ENCODE measurements at regions not wholly inside any gene's neighbourhood (a gene's known extent, or its start where the extent isn't known, plus 50 kb on each side); places are given as distances from the start of the nearest gene placed in this dataset.

GRCh38 chr2:155528034-155528433, 804.5 kb downstream of the NR4A2 start:
- WGBS, 2 donors (ENCODE audit: extremely low coverage in 2 of 2, insufficient read length in 2 of 2, insufficient replicate concordance in 1 of 2), result no CpG with 5 or more reads among the region's 1 CpG
- no peak overlapping the region for H3K4ac ChIP-seq (ENCODE audit: low read length)

GRCh38 chr2:155525199-155525598, 807.3 kb downstream of the NR4A2 start:
- DNase-seq (ENCODE audit: low spot score), result no peak
- Histone ChIP-seq H2BK15ac (ENCODE audit: low read length) (no peak overlapping the region), H2BK5ac (ENCODE audit: low read length) (no peak overlapping the region)

More at GRCh38 chr2:155528034-155528433, 804.5 kb downstream of the NR4A2 start:
- H3K14ac ChIP-seq (ENCODE audit: low read length), result no peak overlapping the region
- DNase-seq (ENCODE audit: low spot score), result no peak
- H3K9me3 ChIP-seq (replicated peaks in 1 of 2; ENCODE audit: control insufficient read depth in 2 of 2, insufficient read depth in 1 of 2, low read depth in 1 of 2, low read length in 2 of 2), result no peaks in the 10 kb centered on the region
- no peaks in the 10 kb centered on the region for H3K27me3 ChIP-seq (ENCODE audit: control insufficient read depth in 3 of 3, insufficient read depth in 3 of 3, low read depth in 1 of 3, low read length in 3 of 3)
- no peaks in the 10 kb centered on the region for H3K4me1 ChIP-seq (ENCODE audit: control insufficient read depth in 2 of 2, insufficient read depth in 1 of 2, low read depth in 1 of 2, low read length in 2 of 2)
- H3K4me2 ChIP-seq (ENCODE audit: insufficient read depth, low read length, poor library complexity, severe bottlenecking), result no peak overlapping the region
- H2BK15ac ChIP-seq (ENCODE audit: low read length), result no peak overlapping the region
- H2AFZ ChIP-seq (ENCODE audit: low read length), result no peak overlapping the region
- no peaks in the 10 kb centered on the region for H3K36me3 ChIP-seq (replicated peaks in 1 of 2; ENCODE audit: control insufficient read depth in 2 of 2, insufficient read depth in 2 of 2, low read length in 2 of 2)
- no peak overlapping the region for H2BK5ac ChIP-seq (ENCODE audit: low read length)
- H3K4me3 ChIP-seq (ENCODE audit: low read length in 2 of 2), result no peak overlapping the region
- no peak overlapping the region for H2AK5ac ChIP-seq (ENCODE audit: low read depth, low read length)
- H4K8ac ChIP-seq (ENCODE audit: low read depth, low read length), result no peak overlapping the region
- no peaks in the 10 kb centered on the region for H3K79me1 ChIP-seq (ENCODE audit: low read depth, low read length)
- no peak overlapping the region for H2BK120ac ChIP-seq (ENCODE audit: low read depth, low read length)
- H3K27ac ChIP-seq (replicated peaks; ENCODE audit: low read length), result no peak overlapping the region
- no peak overlapping the region for H2BK12ac ChIP-seq (ENCODE audit: low read length)
- H3K9ac ChIP-seq (ENCODE audit: low read depth, low read length, poor library complexity), result no peak overlapping the region
- H4K91ac ChIP-seq (ENCODE audit: low read depth, low read length, poor library complexity), result no peak overlapping the region
- H3K18ac ChIP-seq (ENCODE audit: low read length), result no peak overlapping the region
- H3K23ac ChIP-seq (ENCODE audit: low read depth, low read length, poor library complexity), result no peak overlapping the region

DNA sequence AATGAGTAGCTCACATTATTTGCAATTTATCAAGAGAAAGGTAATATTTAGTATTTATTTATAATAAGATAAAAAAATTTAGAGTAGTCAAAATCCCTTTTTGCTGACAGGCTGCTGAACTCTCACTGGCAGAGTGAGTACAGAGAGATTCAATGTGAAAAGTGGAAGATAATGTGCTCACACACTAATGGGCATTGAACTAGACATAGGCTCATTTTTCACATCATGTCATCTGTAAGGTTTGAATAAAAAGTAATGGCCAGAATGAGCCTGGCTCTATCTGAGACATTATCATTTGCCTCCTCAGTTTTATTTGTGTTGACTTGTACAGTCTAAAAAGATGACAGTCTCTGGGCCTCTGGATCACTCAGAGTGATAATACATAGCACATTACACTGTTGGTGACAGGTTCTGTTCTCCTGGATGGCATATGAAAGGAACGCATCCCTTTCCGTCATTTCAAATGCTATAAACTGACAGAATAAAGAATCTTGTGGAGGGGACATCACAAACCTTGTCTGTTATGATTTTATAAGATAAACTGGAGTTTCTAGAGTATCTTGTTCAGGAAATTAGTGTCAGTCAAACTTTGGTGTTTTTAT, 812.9 kb downstream of the NR4A2 start:
- no peaks in the 10 kb centered on the region for H3K4me1 ChIP-seq (ENCODE audit: control insufficient read depth in 2 of 2, insufficient read depth in 1 of 2, low read depth in 1 of 2, low read length in 2 of 2)
- no peak overlapping the region for H2BK5ac ChIP-seq (ENCODE audit: low read length)
- H4K91ac ChIP-seq (ENCODE audit: low read depth, low read length, poor library complexity), result no peak overlapping the region
- H3K27me3 ChIP-seq (ENCODE audit: control insufficient read depth in 3 of 3, insufficient read depth in 3 of 3, low read depth in 1 of 3, low read length in 3 of 3), result no peaks in the 10 kb centered on the region
- H3K23ac ChIP-seq (ENCODE audit: low read depth, low read length, poor library complexity), result no peak overlapping the region
- H2BK15ac ChIP-seq (ENCODE audit: low read length), result no peak overlapping the region
- H3K9ac ChIP-seq (ENCODE audit: low read depth, low read length, poor library complexity), result no peak overlapping the region
- H3K4me3 ChIP-seq (ENCODE audit: low read length in 2 of 2), result no peak overlapping the region
- DNase-seq (ENCODE audit: low spot score), result no peak
- H2AK5ac ChIP-seq (ENCODE audit: low read depth, low read length), result no peak overlapping the region
- no peak overlapping the region for H3K4ac ChIP-seq (ENCODE audit: low read length)
- no peaks in the 10 kb centered on the region for H3K9me3 ChIP-seq (replicated peaks in 1 of 2; ENCODE audit: control insufficient read depth in 2 of 2, insufficient read depth in 1 of 2, low read depth in 1 of 2, low read length in 2 of 2)
- no peak overlapping the region for H2BK12ac ChIP-seq (ENCODE audit: low read length)
- no peak overlapping the region for H2BK120ac ChIP-seq (ENCODE audit: low read depth, low read length)
- H4K8ac ChIP-seq (ENCODE audit: low read depth, low read length), result no peak overlapping the region
- H3K36me3 ChIP-seq (replicated peaks in 1 of 2; ENCODE audit: control insufficient read depth in 2 of 2, insufficient read depth in 2 of 2, low read length in 2 of 2), result no peaks in the 10 kb centered on the region
- H2AFZ ChIP-seq (ENCODE audit: low read length), result no peak overlapping the region
- H3K4me2 ChIP-seq (ENCODE audit: insufficient read depth, low read length, poor library complexity, severe bottlenecking), result no peak overlapping the region
- no peak overlapping the region for H3K14ac ChIP-seq (ENCODE audit: low read length)
- no peaks in the 10 kb centered on the region for H3K79me1 ChIP-seq (ENCODE audit: low read depth, low read length)
- no CpG with 5 or more reads among the region's 2 CpGs for WGBS, 2 donors (ENCODE audit: extremely low coverage in 2 of 2, insufficient read length in 2 of 2, insufficient replicate concordance in 1 of 2)
- no peak overlapping the region for H3K27ac ChIP-seq (replicated peaks; ENCODE audit: low read length)
- no peak overlapping the region for H3K18ac ChIP-seq (ENCODE audit: low read length)

More at GRCh38 chr2:155525199-155525598, 807.3 kb downstream of the NR4A2 start:
- Histone ChIP-seq H3K4me1 (ENCODE audit: control insufficient read depth in 2 of 2, insufficient read depth in 1 of 2, low read depth in 1 of 2, low read length in 2 of 2) (no peaks in the 10 kb centered on the region), H3K36me3 (replicated peaks in 1 of 2; ENCODE audit: control insufficient read depth in 2 of 2, insufficient read depth in 2 of 2, low read length in 2 of 2) (no peaks in the 10 kb centered on the region), H2BK12ac (ENCODE audit: low read length) (no peak overlapping the region), H3K9me3 (replicated peaks in 1 of 2; ENCODE audit: control insufficient read depth in 2 of 2, insufficient read depth in 1 of 2, low read depth in 1 of 2, low read length in 2 of 2) (no peaks in the 10 kb centered on the region), H3K4me3 (ENCODE audit: low read length in 2 of 2) (no peak overlapping the region), H3K18ac (ENCODE audit: low read length) (no peak overlapping the region), H2BK120ac (ENCODE audit: low read depth, low read length) (no peak overlapping the region), H4K91ac (ENCODE audit: low read depth, low read length, poor library complexity) (no peak overlapping the region), H3K4me2 (ENCODE audit: insufficient read depth, low read length, poor library complexity, severe bottlenecking) (no peak overlapping the region), H3K27me3 (ENCODE audit: control insufficient read depth in 3 of 3, insufficient read depth in 3 of 3, low read depth in 1 of 3, low read length in 3 of 3) (no peaks in the 10 kb centered on the region), H3K79me1 (ENCODE audit: low read depth, low read length) (no peaks in the 10 kb centered on the region), H3K27ac (replicated peaks; ENCODE audit: low read length) (no peak overlapping the region), H2AFZ (ENCODE audit: low read length) (no peak overlapping the region), H2AK5ac (ENCODE audit: low read depth, low read length) (no peak overlapping the region), H3K23ac (ENCODE audit: low read depth, low read length, poor library complexity) (no peak overlapping the region), H4K8ac (ENCODE audit: low read depth, low read length) (no peak overlapping the region), H3K14ac (ENCODE audit: low read length) (no peak overlapping the region), H3K4ac (ENCODE audit: low read length) (no peak overlapping the region), H3K9ac (ENCODE audit: low read depth, low read length, poor library complexity) (no peak overlapping the region)
- WGBS, 2 donors (ENCODE audit: extremely low coverage in 2 of 2, insufficient read length in 2 of 2, insufficient replicate concordance in 1 of 2), result no CpG with 5 or more reads among the region's 4 CpGs

DNA sequence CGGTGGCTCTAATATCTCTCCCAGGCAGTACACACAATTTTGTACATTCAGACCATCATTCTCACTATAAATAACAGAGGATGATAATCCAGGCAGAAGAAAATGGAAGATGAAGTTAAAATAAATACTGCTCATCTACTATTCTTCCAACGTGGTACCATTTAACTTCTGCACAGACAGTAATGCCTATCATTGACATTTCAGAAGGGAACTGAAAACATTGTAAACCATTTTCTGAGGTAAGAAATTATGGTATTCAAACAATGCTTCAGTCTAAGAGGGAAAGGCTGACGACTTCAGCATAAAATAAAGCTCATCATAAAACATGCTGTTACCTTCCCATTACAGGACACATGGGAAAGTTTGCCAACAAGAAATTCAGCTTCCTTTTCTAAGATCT, 814.4 kb downstream of the NR4A2 start:
- Histone ChIP-seq H3K18ac (ENCODE audit: low read length) (no peak overlapping the region), H3K14ac (ENCODE audit: low read length) (no peak overlapping the region), H3K27me3 (ENCODE audit: control insufficient read depth in 3 of 3, insufficient read depth in 3 of 3, low read depth in 1 of 3, low read length in 3 of 3) (no peaks in the 10 kb centered on the region), H3K36me3 (replicated peaks in 1 of 2; ENCODE audit: control insufficient read depth in 2 of 2, insufficient read depth in 2 of 2, low read length in 2 of 2) (no peaks in the 10 kb centered on the region), H3K79me1 (ENCODE audit: low read depth, low read length) (no peaks in the 10 kb centered on the region), H4K91ac (ENCODE audit: low read depth, low read length, poor library complexity) (no peak overlapping the region), H2BK5ac (ENCODE audit: low read length) (no peak overlapping the region), H3K4ac (ENCODE audit: low read length) (no peak overlapping the region), H3K23ac (ENCODE audit: low read depth, low read length, poor library complexity) (no peak overlapping the region), H3K4me2 (ENCODE audit: insufficient read depth, low read length, poor library complexity, severe bottlenecking) (no peak overlapping the region), H2AFZ (ENCODE audit: low read length) (no peak overlapping the region), H3K9ac (ENCODE audit: low read depth, low read length, poor library complexity) (no peak overlapping the region), H2BK15ac (ENCODE audit: low read length) (no peak overlapping the region), H2BK120ac (ENCODE audit: low read depth, low read length) (no peak overlapping the region), H2BK12ac (ENCODE audit: low read length) (no peak overlapping the region), H3K9me3 (replicated peaks in 1 of 2; ENCODE audit: control insufficient read depth in 2 of 2, insufficient read depth in 1 of 2, low read depth in 1 of 2, low read length in 2 of 2) (no peaks in the 10 kb centered on the region), H3K4me3 (ENCODE audit: low read length in 2 of 2) (no peak overlapping the region), H4K8ac (ENCODE audit: low read depth, low read length) (no peak overlapping the region), H3K27ac (replicated peaks; ENCODE audit: low read length) (no peak overlapping the region), H3K4me1 (ENCODE audit: control insufficient read depth in 2 of 2, insufficient read depth in 1 of 2, low read depth in 1 of 2, low read length in 2 of 2) (no peaks in the 10 kb centered on the region), H2AK5ac (ENCODE audit: low read depth, low read length) (no peak overlapping the region)
- no CpG with 5 or more reads among the region's 3 CpGs for WGBS, 2 donors (ENCODE audit: extremely low coverage in 2 of 2, insufficient read length in 2 of 2, insufficient replicate concordance in 1 of 2)
- DNase-seq (ENCODE audit: low spot score), result no peak

All from neuronal stem cell (in vitro differentiated cells).